ENCODE measurements at regions not wholly inside any gene's neighbourhood (a gene's known extent, or its start where the extent isn't known, plus 50 kb on each side); places are given as distances from the start of the nearest gene placed in this dataset.
"Not testable (repeated sequence)": the region's sequence is repeated elsewhere in the genome, so short reads cannot be mapped to it uniquely, and the experiment has no call there.

- TF ChIP-seq CTCF (conservative IDR thresholded peaks at IDR 0.05; ENCODE audit: low read depth, low read length): no peak
- DNase-seq (ENCODE audit: low read depth): no peak
Observed at GRCh38 chr14:41222581-41222980, 384.1 kb upstream of the LRFN5 start.

GRCh38 chr14:41214978-41215377, 391.7 kb upstream of the LRFN5 start:
- not testable (repeated sequence) for H3K4me3 ChIP-seq (ENCODE audit: low read depth, low read length); DNase-seq (ENCODE audit: low read depth)

More at GRCh38 chr14:41222581-41222980, 384.1 kb upstream of the LRFN5 start:
- H3K4me3 ChIP-seq (ENCODE audit: low read depth, low read length): no peak overlapping the region

GRCh38 chr14:41201696-41202095, 405.0 kb upstream of the LRFN5 start:
- TF ChIP-seq CTCF (conservative IDR thresholded peaks at IDR 0.05; ENCODE audit: low read depth, low read length): no peak
- no peak for DNase-seq (ENCODE audit: low read depth)
- H3K4me3 ChIP-seq (ENCODE audit: low read depth, low read length): no peak overlapping the region

GRCh38 chr14:41187868-41188267, 418.8 kb upstream of the LRFN5 start:
- no peak overlapping the region for H3K4me3 ChIP-seq (ENCODE audit: low read depth, low read length)
- TF ChIP-seq CTCF (conservative IDR thresholded peaks at IDR 0.05; ENCODE audit: low read depth, low read length): no peak
- DNase-seq (ENCODE audit: low read depth): no peak

- H3K4me3 ChIP-seq (ENCODE audit: low read depth, low read length): no peak overlapping the region
- TF ChIP-seq CTCF (conservative IDR thresholded peaks at IDR 0.05; ENCODE audit: low read depth, low read length): no peak
- no peak for DNase-seq (ENCODE audit: low read depth)
Observed at GRCh38 chr14:41171045-41171444, 435.6 kb upstream of the LRFN5 start.

GRCh38 chr14:41167040-41167439, 439.6 kb upstream of the LRFN5 start:
- DNase-seq (ENCODE audit: low read depth): no peak
- no peak overlapping the region for H3K4me3 ChIP-seq (ENCODE audit: low read depth, low read length)
- TF ChIP-seq CTCF (conservative IDR thresholded peaks at IDR 0.05; ENCODE audit: low read depth, low read length): no peak

- DNase-seq (ENCODE audit: low read depth): no peak
- H3K4me3 ChIP-seq (ENCODE audit: low read depth, low read length): no peak overlapping the region
- no peak for TF ChIP-seq CTCF (conservative IDR thresholded peaks at IDR 0.05; ENCODE audit: low read depth, low read length)
Observed at GRCh38 chr14:41154143-41154807, 452.4 kb upstream of the LRFN5 start.
